Adrenal gland (tissue), 7 donors: ENCODE measurements at regions not wholly inside any gene's neighbourhood (a gene's known extent, or its start where the extent isn't known, plus 50 kb on each side); places are given as distances from the start of the nearest gene placed in this dataset.

Experiments
- DNase-seq, 7 donors: peaks; one replicate each; pipeline ENCODE4 v3.0.0-alpha.2; 2019 to 2020
- H3K27ac ChIP-seq, 5 donors: fragments of 200-600 bp; sonication (generic) in 4 of 5; 1 replicate in 3 of 5; 2 replicates in 2 of 5; pipeline versions ENCODE4 v1.5.1 to v1.8.0; 2016 to 2020; ENCODE audit warnings: mild to moderate bottlenecking in 1 of 5
- H3K27me3 ChIP-seq: fragments of 200-600 bp; 2 replicates; pipeline ENCODE4 v1.8.0; 2021
- H3K36me3 ChIP-seq, 2 donors: fragments of 200-600 bp; replicated peaks in 1 of 2; 1 replicate in 1 of 2; 2 replicates in 1 of 2; pipeline versions ENCODE4 v1.5.1 to v1.8.0; 2018 to 2022
- H3K4me1 ChIP-seq, 2 donors: fragments of 200-600 bp; replicated peaks in 1 of 2; 1 replicate in 1 of 2; 2 replicates in 1 of 2; pipeline versions ENCODE4 v1.5.1 to v1.8.0; 2018 to 2021
- H3K4me3 ChIP-seq, 4 donors: fragments of 200-600 bp; sonication (generic) in 3 of 4; one replicate each; pipeline ENCODE4 v1.5.1; 2016 to 2018
- H3K9me3 ChIP-seq, 3 donors: fragments of 200-600 bp; sonication (generic) in 1 of 3; replicated peaks in 1 of 3; 1 replicate in 2 of 3; 2 replicates in 1 of 3; pipeline versions ENCODE4 v1.5.1 to v1.8.0; 2016 to 2021
- POLR2A ChIP-seq, 2 donors: fragments of 450-650 bp; IDR thresholded peaks; one replicate each; pipeline ENCODE4 v1.6.1; 2017; ENCODE audit warnings: antibody characterized with exemption in 2 of 2, mild to moderate bottlenecking in 2 of 2, moderate library complexity in 1 of 2
- intact Hi-C, 2 donors: fragments of 100-400 bp; cut with DNase I; formaldehyde crosslinking; loops; one replicate each; pipeline versions ENCODE4 v1.14.1 to v1.15.0; 2022 to 2023
- TF ChIP-seq, protein P1 (sequence below), 6 experiments: fragments of 450-650 bp in 4 of 6; fragments of 200-600 bp in 2 of 6; sonication (generic) in 1 of 6; IDR thresholded peaks; 1 replicate in 5 of 6; 2 replicates in 1 of 6; pipeline versions ENCODE4 v1.5.1 to v1.8.0; 2016 to 2021; ENCODE audit warnings: antibody characterized with exemption in 6 of 6, mild to moderate bottlenecking in 2 of 6, moderate library complexity in 1 of 6
- donor health status: DM: yes; HTN: yes; CAD: no.
- donor health status: DM: no; HTN: no; CAD: no.
- donor health status: DM: no; HTN: no; CAD: no.

DNA sequence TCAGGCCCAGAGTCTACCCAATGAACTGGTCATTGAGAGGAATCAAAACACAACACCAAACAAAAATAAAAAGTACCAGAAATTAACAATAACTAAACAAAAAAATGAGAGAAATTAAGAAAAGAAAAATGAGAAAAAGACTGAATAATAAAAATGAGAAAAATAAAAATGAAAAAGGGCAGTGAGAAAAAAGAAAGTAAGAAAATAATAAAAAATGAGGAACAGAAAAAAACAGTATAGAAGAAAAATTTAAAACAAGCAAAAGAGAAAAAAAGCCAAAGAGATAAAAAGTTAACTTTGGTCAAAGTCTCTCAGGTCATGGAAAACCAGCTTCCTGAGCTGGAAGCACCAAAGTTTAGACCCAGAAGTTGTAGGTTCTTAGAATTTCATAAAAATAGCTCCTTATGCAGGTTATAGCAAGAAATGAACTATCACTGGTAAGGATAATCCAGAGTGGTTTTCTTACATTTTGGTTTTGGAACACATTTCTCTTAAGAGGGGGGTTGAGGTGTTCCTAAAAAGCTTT, 51.0 kb upstream of the WDR17 start:
- no peak for DNase-seq
- no peak overlapping the region for H3K27ac ChIP-seq
- no peaks in the 10 kb centered on the region for H3K9me3 ChIP-seq
- intact Hi-C loops, result no loop called here
- H3K27me3 ChIP-seq, result no peaks in the 10 kb centered on the region
- no peak for TF ChIP-seq POLR2A (IDR thresholded peaks at IDR 0.05)
- TF ChIP-seq, protein P1, sequence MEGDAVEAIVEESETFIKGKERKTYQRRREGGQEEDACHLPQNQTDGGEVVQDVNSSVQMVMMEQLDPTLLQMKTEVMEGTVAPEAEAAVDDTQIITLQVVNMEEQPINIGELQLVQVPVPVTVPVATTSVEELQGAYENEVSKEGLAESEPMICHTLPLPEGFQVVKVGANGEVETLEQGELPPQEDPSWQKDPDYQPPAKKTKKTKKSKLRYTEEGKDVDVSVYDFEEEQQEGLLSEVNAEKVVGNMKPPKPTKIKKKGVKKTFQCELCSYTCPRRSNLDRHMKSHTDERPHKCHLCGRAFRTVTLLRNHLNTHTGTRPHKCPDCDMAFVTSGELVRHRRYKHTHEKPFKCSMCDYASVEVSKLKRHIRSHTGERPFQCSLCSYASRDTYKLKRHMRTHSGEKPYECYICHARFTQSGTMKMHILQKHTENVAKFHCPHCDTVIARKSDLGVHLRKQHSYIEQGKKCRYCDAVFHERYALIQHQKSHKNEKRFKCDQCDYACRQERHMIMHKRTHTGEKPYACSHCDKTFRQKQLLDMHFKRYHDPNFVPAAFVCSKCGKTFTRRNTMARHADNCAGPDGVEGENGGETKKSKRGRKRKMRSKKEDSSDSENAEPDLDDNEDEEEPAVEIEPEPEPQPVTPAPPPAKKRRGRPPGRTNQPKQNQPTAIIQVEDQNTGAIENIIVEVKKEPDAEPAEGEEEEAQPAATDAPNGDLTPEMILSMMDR (IDR thresholded peaks at IDR 0.05), result no peak
- H3K4me3 ChIP-seq, result no peak overlapping the region
- H3K36me3 ChIP-seq, result no peaks in the 10 kb centered on the region
- no peaks in the 10 kb centered on the region for H3K4me1 ChIP-seq
